ENCODE measurements at regions not wholly inside any gene's neighbourhood (a gene's known extent, or its start where the extent isn't known, plus 50 kb on each side); places are given as distances from the start of the nearest gene placed in this dataset.
"Not testable (repeated sequence)": the region's sequence is repeated elsewhere in the genome, so short reads cannot be mapped to it uniquely, and the experiment has no call there.

DNA sequence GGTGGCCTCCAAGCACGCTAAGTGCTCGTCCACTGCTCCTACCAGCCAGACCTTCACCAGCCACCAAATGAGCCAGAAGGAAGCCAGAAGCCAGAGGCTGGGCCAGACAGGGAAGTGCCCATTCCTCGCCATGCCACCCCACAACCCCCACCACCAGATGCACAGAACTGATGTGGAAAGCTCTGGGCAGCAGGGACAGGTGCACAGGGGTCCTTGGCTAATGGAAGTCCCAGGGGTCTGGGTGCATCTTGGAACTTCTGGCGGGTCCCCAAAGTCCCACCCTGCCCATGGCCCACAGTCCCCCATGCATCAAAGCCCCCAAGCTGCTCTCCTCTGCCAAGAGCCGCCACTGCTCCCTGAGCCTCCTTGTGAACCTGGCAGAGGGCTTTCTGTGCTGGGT, 173.1 kb upstream of the ID2 start:
- Histone ChIP-seq H3K36me3 (ENCODE audit: insufficient read depth, low read length) (no peaks in the 10 kb centered on the region), H3K9me3 (ENCODE audit: low read length) (no peaks in the 10 kb centered on the region), H3F3A (ENCODE audit: insufficient read depth, low read length, poor library complexity, severe bottlenecking) (no peaks in the 10 kb centered on the region), H3K27ac (ENCODE audit: low read length) (no peak overlapping the region), H2AFZ (ENCODE audit: low read depth, low read length) (no peak overlapping the region), H3K27me3 (ENCODE audit: insufficient read depth, low read depth, low read length) (no peaks in the 10 kb centered on the region), H3K9ac (ENCODE audit: low read length) (no peak overlapping the region), H3K4me3 (ENCODE audit: low read length) (no peak overlapping the region), H3K9me2 (ENCODE audit: insufficient read depth, low read length) (no peaks in the 10 kb centered on the region), H4K20me1 (ENCODE audit: insufficient read depth) (no peaks in the 10 kb centered on the region), H3K4me2 (ENCODE audit: low read length) (no peak overlapping the region), H3K79me2 (replicated peaks; ENCODE audit: insufficient read depth, low read length) (no peaks in the 10 kb centered on the region)
- TF ChIP-seq SMC3 (conservative IDR thresholded peaks at IDR 0.05; ENCODE audit: poor library complexity) (no peak), EZH2 (IDR thresholded peaks at IDR 0.05; ENCODE audit: borderline replicate concordance, insufficient read depth, low read length, poor library complexity, severe bottlenecking) (no peak), MXI1 (conservative IDR thresholded peaks at IDR 0.05; ENCODE audit: poor library complexity, severe bottlenecking) (no peak), TAF1 (IDR thresholded peaks at IDR 0.05; ENCODE audit: low read depth) (no peak), POLR2AphosphoS5 (IDR thresholded peaks at IDR 0.05) (no peak), RAD21 (conservative IDR thresholded peaks at IDR 0.05) (no peak), EP300 (conservative IDR thresholded peaks at IDR 0.05; ENCODE audit: poor library complexity, severe bottlenecking) (no peak)
- TF ChIP-seq, protein P1, sequence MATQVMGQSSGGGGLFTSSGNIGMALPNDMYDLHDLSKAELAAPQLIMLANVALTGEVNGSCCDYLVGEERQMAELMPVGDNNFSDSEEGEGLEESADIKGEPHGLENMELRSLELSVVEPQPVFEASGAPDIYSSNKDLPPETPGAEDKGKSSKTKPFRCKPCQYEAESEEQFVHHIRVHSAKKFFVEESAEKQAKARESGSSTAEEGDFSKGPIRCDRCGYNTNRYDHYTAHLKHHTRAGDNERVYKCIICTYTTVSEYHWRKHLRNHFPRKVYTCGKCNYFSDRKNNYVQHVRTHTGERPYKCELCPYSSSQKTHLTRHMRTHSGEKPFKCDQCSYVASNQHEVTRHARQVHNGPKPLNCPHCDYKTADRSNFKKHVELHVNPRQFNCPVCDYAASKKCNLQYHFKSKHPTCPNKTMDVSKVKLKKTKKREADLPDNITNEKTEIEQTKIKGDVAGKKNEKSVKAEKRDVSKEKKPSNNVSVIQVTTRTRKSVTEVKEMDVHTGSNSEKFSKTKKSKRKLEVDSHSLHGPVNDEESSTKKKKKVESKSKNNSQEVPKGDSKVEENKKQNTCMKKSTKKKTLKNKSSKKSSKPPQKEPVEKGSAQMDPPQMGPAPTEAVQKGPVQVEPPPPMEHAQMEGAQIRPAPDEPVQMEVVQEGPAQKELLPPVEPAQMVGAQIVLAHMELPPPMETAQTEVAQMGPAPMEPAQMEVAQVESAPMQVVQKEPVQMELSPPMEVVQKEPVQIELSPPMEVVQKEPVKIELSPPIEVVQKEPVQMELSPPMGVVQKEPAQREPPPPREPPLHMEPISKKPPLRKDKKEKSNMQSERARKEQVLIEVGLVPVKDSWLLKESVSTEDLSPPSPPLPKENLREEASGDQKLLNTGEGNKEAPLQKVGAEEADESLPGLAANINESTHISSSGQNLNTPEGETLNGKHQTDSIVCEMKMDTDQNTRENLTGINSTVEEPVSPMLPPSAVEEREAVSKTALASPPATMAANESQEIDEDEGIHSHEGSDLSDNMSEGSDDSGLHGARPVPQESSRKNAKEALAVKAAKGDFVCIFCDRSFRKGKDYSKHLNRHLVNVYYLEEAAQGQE (IDR thresholded peaks at IDR 0.05; ENCODE audit: borderline replicate concordance): no peak
- TF ChIP-seq, protein P2, sequence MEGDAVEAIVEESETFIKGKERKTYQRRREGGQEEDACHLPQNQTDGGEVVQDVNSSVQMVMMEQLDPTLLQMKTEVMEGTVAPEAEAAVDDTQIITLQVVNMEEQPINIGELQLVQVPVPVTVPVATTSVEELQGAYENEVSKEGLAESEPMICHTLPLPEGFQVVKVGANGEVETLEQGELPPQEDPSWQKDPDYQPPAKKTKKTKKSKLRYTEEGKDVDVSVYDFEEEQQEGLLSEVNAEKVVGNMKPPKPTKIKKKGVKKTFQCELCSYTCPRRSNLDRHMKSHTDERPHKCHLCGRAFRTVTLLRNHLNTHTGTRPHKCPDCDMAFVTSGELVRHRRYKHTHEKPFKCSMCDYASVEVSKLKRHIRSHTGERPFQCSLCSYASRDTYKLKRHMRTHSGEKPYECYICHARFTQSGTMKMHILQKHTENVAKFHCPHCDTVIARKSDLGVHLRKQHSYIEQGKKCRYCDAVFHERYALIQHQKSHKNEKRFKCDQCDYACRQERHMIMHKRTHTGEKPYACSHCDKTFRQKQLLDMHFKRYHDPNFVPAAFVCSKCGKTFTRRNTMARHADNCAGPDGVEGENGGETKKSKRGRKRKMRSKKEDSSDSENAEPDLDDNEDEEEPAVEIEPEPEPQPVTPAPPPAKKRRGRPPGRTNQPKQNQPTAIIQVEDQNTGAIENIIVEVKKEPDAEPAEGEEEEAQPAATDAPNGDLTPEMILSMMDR (IDR thresholded peaks at IDR 0.05; ENCODE audit: poor library complexity, severe bottlenecking): no peak

DNA sequence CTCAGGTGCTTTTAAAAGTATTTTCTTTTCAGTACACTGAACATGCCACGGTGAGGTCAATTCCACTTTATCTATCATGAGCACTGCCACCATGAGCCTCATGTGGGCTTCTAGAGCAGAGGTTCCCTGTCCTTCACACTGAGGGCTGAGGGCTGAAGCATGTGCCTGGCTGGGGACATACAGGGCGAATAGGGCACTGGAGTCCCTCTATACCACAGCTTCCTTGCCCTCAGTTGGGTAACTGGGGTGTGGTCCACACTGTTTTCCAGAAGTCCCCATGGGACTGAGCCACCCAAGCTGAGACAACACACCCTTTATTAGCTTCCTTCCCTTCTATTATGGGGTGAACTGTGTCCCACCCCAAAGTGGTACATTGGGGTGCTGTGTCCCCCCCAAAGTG, 172.2 kb upstream of the ID2 start:
- H3K9me3 ChIP-seq (ENCODE audit: low read length): no peaks in the 10 kb centered on the region
- H3F3A ChIP-seq (ENCODE audit: insufficient read depth, low read length, poor library complexity, severe bottlenecking): no peaks in the 10 kb centered on the region
- no peaks in the 10 kb centered on the region for H3K79me2 ChIP-seq (replicated peaks; ENCODE audit: insufficient read depth, low read length)
- H3K27ac ChIP-seq (ENCODE audit: low read length): no peak overlapping the region
- no peak overlapping the region for H3K9ac ChIP-seq (ENCODE audit: low read length)
- H3K4me3 ChIP-seq (ENCODE audit: low read length): no peak overlapping the region
- no peaks in the 10 kb centered on the region for H3K27me3 ChIP-seq (ENCODE audit: insufficient read depth, low read depth, low read length)
- TF ChIP-seq POLR2AphosphoS5 (IDR thresholded peaks at IDR 0.05) (no peak), EP300 (conservative IDR thresholded peaks at IDR 0.05; ENCODE audit: poor library complexity, severe bottlenecking) (no peak), SMC3 (conservative IDR thresholded peaks at IDR 0.05; ENCODE audit: poor library complexity) (no peak), MXI1 (conservative IDR thresholded peaks at IDR 0.05; ENCODE audit: poor library complexity, severe bottlenecking) (no peak), EZH2 (IDR thresholded peaks at IDR 0.05; ENCODE audit: borderline replicate concordance, insufficient read depth, low read length, poor library complexity, severe bottlenecking) (no peak), RAD21 (conservative IDR thresholded peaks at IDR 0.05) (no peak)
- TF ChIP-seq, protein P1 (IDR thresholded peaks at IDR 0.05; ENCODE audit: borderline replicate concordance): no peak
- TF ChIP-seq, protein P2 (IDR thresholded peaks at IDR 0.05; ENCODE audit: poor library complexity, severe bottlenecking): no peak
- H4K20me1 ChIP-seq (ENCODE audit: insufficient read depth): no peaks in the 10 kb centered on the region
- no peak overlapping the region for H3K4me2 ChIP-seq (ENCODE audit: low read length)
- no peaks in the 10 kb centered on the region for H3K36me3 ChIP-seq (ENCODE audit: insufficient read depth, low read length)
- no peaks in the 10 kb centered on the region for H3K9me2 ChIP-seq (ENCODE audit: insufficient read depth, low read length)
- no peak overlapping the region for H2AFZ ChIP-seq (ENCODE audit: low read depth, low read length)

DNA sequence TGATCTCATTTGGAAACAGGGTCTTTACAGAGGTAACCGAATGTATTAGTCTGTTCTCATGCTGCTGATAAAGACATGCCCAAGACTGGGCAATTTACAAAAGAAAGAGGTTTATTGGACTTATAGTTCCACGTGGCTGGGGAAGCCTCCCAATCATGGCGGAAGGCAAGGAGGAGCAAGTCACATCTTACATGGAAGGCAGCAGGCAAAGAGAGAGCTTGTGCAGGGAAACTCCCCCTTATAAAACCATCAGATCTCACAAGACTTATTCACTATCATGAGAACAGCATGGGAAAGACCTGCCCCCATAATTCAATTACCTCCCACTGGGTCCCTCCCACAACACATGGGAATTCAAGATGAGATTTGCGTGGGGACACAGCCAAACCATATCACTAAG, 171.8 kb upstream of the ID2 start:
- H3K9me2 ChIP-seq (ENCODE audit: insufficient read depth, low read length); H3K9me3 ChIP-seq (ENCODE audit: low read length); H3K27me3 ChIP-seq (ENCODE audit: insufficient read depth, low read depth, low read length); H3K27ac ChIP-seq (ENCODE audit: low read length); H2AFZ ChIP-seq (ENCODE audit: low read depth, low read length); H3K36me3 ChIP-seq (ENCODE audit: insufficient read depth, low read length); H3K79me2 ChIP-seq (replicated peaks; ENCODE audit: insufficient read depth, low read length); H3K4me2 ChIP-seq (ENCODE audit: low read length); H3K9ac ChIP-seq (ENCODE audit: low read length); H3K4me3 ChIP-seq (ENCODE audit: low read length); H4K20me1 ChIP-seq (ENCODE audit: insufficient read depth); H3F3A ChIP-seq (ENCODE audit: insufficient read depth, low read length, poor library complexity, severe bottlenecking): not testable (repeated sequence)

All from neural cell (in vitro differentiated cells).